Body of pancreas (tissue), 4 donors: ENCODE measurements at regions not wholly inside any gene's neighbourhood (a gene's known extent, or its start where the extent isn't known, plus 50 kb on each side); places are given as distances from the start of the nearest gene placed in this dataset.

Experiments used
- POLR2A ChIP-seq, 3 donors: fragments of 450-650 bp; IDR thresholded peaks; one replicate each; pipeline ENCODE4 v1.6.1; 2016; ENCODE audit warnings: antibody characterized with exemption in 3 of 3, mild to moderate bottlenecking in 2 of 3
- TF ChIP-seq, protein P1 (sequence below), 7 experiments: fragments of 450-650 bp in 4 of 7; fragments of 200-600 bp in 3 of 7; sonication (generic) in 3 of 7; IDR thresholded peaks; one replicate each; pipeline ENCODE4 v1.5.1; 2016 to 2019; ENCODE audit warnings: antibody characterized with exemption in 7 of 7

- TF ChIP-seq, protein P1, sequence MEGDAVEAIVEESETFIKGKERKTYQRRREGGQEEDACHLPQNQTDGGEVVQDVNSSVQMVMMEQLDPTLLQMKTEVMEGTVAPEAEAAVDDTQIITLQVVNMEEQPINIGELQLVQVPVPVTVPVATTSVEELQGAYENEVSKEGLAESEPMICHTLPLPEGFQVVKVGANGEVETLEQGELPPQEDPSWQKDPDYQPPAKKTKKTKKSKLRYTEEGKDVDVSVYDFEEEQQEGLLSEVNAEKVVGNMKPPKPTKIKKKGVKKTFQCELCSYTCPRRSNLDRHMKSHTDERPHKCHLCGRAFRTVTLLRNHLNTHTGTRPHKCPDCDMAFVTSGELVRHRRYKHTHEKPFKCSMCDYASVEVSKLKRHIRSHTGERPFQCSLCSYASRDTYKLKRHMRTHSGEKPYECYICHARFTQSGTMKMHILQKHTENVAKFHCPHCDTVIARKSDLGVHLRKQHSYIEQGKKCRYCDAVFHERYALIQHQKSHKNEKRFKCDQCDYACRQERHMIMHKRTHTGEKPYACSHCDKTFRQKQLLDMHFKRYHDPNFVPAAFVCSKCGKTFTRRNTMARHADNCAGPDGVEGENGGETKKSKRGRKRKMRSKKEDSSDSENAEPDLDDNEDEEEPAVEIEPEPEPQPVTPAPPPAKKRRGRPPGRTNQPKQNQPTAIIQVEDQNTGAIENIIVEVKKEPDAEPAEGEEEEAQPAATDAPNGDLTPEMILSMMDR (IDR thresholded peaks at IDR 0.05) = no peak
- TF ChIP-seq POLR2A (IDR thresholded peaks at IDR 0.05) = no peak
Observed at GRCh38 chr9:89776795-89777525, 172.1 kb downstream of the GADD45G start.
